Epidermal melanocyte (primary cell): ENCODE measurements at regions not wholly inside any gene's neighbourhood (a gene's known extent, or its start where the extent isn't known, plus 50 kb on each side); places are given as distances from the start of the nearest gene placed in this dataset.
A peak's percentile ranks its signal among the peaks of the same experiment; 100 is the strongest.
"Not testable (repeated sequence)": the region's sequence is repeated elsewhere in the genome, so short reads cannot be mapped to it uniquely, and the experiment has no call there.

Experiments
- DNase-seq: peaks from one replicate; pipeline ENCODE4 v3.0.0; 2011; ENCODE audit warnings: low spot score; ENCODE audit not compliant: insufficient read length

- not testable (repeated sequence) for DNase-seq
Observed at GRCh38 chr16:29297144-29297808, 109.2 kb downstream of the NPIPB11 start.

GRCh38 chr16:29296176-29296575 is 110.3 kb downstream of the NPIPB11 start:
- DNase-seq = not testable (repeated sequence)

- not testable (repeated sequence) for DNase-seq
Observed at GRCh38 chr16:29294951-29295795, 111.3 kb downstream of the NPIPB11 start.

GRCh38 chr16:29294400-29294933 is 112.0 kb downstream of the NPIPB11 start:
- DNase-seq = not testable (repeated sequence)

GRCh38 chr16:29293545-29293944 is 113.0 kb downstream of the NPIPB11 start:
- DNase-seq = not testable (repeated sequence)

- not testable (repeated sequence) for DNase-seq
Observed at GRCh38 chr16:29292952-29293471, 113.5 kb downstream of the NPIPB11 start.

GRCh38 chr16:29291329-29292271 is 114.9 kb downstream of the NPIPB11 start:
- DNase-seq = not testable (repeated sequence)

- peak; percentile 32 for DNase-seq
Observed at GRCh38 chr16:29290631-29291247, 115.8 kb downstream of the NPIPB11 start.

- not testable (repeated sequence) for DNase-seq
Observed at GRCh38 chr16:29289516-29290239, 116.8 kb downstream of the NPIPB11 start.

GRCh38 chr16:29288711-29289474 is 117.6 kb downstream of the NPIPB11 start:
- DNase-seq = not testable (repeated sequence)

GRCh38 chr16:29287871-29288535 is 118.5 kb downstream of the NPIPB11 start:
- DNase-seq = not testable (repeated sequence)

GRCh38 chr16:29287246-29287645 is 119.3 kb downstream of the NPIPB11 start:
- DNase-seq = not testable (repeated sequence)

- DNase-seq = not testable (repeated sequence)
Observed at GRCh38 chr16:29286796-29287195, 119.7 kb downstream of the NPIPB11 start.

- not testable (repeated sequence) for DNase-seq
Observed at GRCh38 chr16:29286161-29286560, 120.3 kb downstream of the NPIPB11 start.

GRCh38 chr16:29285151-29285885 is 121.2 kb downstream of the NPIPB11 start:
- DNase-seq = not testable (repeated sequence)

GRCh38 chr16:29284723-29285122 is 121.8 kb downstream of the NPIPB11 start:
- not testable (repeated sequence) for DNase-seq

GRCh38 chr16:29284159-29284558 is 122.4 kb downstream of the NPIPB11 start:
- DNase-seq = not testable (repeated sequence)
